ENCODE measurements at regions not wholly inside any gene's neighbourhood (a gene's known extent, or its start where the extent isn't known, plus 50 kb on each side); places are given as distances from the start of the nearest gene placed in this dataset.

DNA sequence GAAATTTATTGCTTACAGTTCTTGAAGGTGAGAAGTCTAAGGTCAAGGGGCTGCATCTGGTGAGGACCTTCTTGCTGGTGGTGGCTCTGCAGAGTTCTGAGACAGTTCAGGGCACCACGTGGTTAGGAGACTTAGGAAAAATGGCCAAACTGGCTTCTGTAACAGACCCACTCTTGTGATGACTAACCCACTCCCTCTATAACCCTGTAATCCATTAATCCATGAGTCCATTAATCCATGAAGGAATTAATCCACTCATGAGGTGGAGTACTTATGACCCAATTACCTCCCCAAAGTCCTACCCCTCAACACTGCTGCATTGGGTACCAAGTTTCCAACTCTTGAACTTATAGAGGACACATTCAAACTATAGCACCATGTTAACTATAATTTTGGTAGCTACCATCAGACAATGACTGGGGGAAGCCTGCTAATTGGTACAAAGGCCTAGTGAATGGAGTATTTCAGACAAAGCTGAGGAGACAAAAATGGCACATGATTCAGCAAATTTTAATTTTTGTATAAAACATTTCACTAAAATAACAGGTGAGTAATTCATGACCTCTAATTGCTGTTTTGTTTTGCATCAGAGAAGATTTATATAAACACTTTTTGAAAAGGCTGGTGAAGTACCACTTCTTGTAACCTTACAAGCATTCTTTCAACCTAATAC lies 374.1 kb upstream of the TBL1XR1 start:
- TF ChIP-seq CTCF (IDR thresholded peaks at IDR 0.05) (no peak), POLR2A (IDR thresholded peaks at IDR 0.05) (no peak)
